NCI-H2081 (cell line): ENCODE measurements at regions not wholly inside any gene's neighbourhood (a gene's known extent, or its start where the extent isn't known, plus 50 kb on each side); places are given as distances from the start of the nearest gene placed in this dataset.
"Not testable (repeated sequence)": the region's sequence is repeated elsewhere in the genome, so short reads cannot be mapped to it uniquely, and the experiment has no call there.

Experiments
- DNase-seq, 2 experiments: peaks; one replicate each; lab custom pipeline; 2025; lab: John Stamatoyannopoulos, UW

- DNase-seq, result no peak
Observed at GRCh38 chr13:79986890-79987289, 354.0 kb downstream of the SPRY2 start.

- DNase-seq, result not testable (repeated sequence)
Observed at GRCh38 chr13:79974935-79975650, 365.8 kb downstream of the SPRY2 start.

GRCh38 chr13:79973533-79973963, 367.4 kb downstream of the SPRY2 start:
- no peak for DNase-seq

GRCh38 chr13:79972066-79972569, 368.8 kb downstream of the SPRY2 start:
- DNase-seq, result no peak

GRCh38 chr13:79966493-79966895, 374.4 kb downstream of the SPRY2 start:
- DNase-seq, result no peak

- no peak for DNase-seq
Observed at GRCh38 chr13:79966059-79966458, 374.9 kb downstream of the SPRY2 start.

- no peak for DNase-seq
Observed at GRCh38 chr13:79946556-79946955, 394.4 kb downstream of the SPRY2 start.

GRCh38 chr13:79943346-79944023, 397.4 kb downstream of the SPRY2 start:
- no peak for DNase-seq

GRCh38 chr13:79941752-79942151, 399.2 kb downstream of the SPRY2 start:
- DNase-seq, result no peak

GRCh38 chr13:79939689-79940088, 401.2 kb downstream of the SPRY2 start:
- no peak for DNase-seq

GRCh38 chr13:79937771-79938216, 403.1 kb downstream of the SPRY2 start:
- no peak for DNase-seq

- DNase-seq, result no peak
Observed at GRCh38 chr13:79937311-79937710, 403.6 kb downstream of the SPRY2 start.

- DNase-seq, result no peak
Observed at GRCh38 chr13:79936368-79937136, 404.4 kb downstream of the SPRY2 start.

GRCh38 chr13:79935121-79935520, 405.8 kb downstream of the SPRY2 start:
- no peak for DNase-seq

GRCh38 chr13:79933389-79933788, 407.5 kb downstream of the SPRY2 start:
- no peak for DNase-seq

- no peak for DNase-seq
Observed at GRCh38 chr13:79932556-79932955, 408.4 kb downstream of the SPRY2 start.

- not testable (repeated sequence) for DNase-seq
Observed at GRCh38 chr13:79923973-79924556, 416.9 kb downstream of the SPRY2 start.

GRCh38 chr13:79919091-79919490, 421.8 kb downstream of the SPRY2 start:
- no peak for DNase-seq

- DNase-seq, result no peak
Observed at GRCh38 chr13:79918620-79919019, 422.3 kb downstream of the SPRY2 start.

GRCh38 chr13:79917628-79918027, 423.3 kb downstream of the SPRY2 start:
- DNase-seq, result no peak

- DNase-seq, result no peak
Observed at GRCh38 chr13:79915114-79915811, 425.7 kb downstream of the SPRY2 start.
